NCI-H146 treated with DMSO at 0.1 percent for 48 hours (cell line): ENCODE measurements at regions not wholly inside any gene's neighbourhood (a gene's known extent, or its start where the extent isn't known, plus 50 kb on each side); places are given as distances from the start of the nearest gene placed in this dataset.
"Not testable (repeated sequence)": the region's sequence is repeated elsewhere in the genome, so short reads cannot be mapped to it uniquely, and the experiment has no call there.

Experiments
- DNase-seq: peaks from one replicate; lab custom pipeline; 2025; ENCODE audit not compliant: unreplicated experiment; lab: John Stamatoyannopoulos, UW

DNA sequence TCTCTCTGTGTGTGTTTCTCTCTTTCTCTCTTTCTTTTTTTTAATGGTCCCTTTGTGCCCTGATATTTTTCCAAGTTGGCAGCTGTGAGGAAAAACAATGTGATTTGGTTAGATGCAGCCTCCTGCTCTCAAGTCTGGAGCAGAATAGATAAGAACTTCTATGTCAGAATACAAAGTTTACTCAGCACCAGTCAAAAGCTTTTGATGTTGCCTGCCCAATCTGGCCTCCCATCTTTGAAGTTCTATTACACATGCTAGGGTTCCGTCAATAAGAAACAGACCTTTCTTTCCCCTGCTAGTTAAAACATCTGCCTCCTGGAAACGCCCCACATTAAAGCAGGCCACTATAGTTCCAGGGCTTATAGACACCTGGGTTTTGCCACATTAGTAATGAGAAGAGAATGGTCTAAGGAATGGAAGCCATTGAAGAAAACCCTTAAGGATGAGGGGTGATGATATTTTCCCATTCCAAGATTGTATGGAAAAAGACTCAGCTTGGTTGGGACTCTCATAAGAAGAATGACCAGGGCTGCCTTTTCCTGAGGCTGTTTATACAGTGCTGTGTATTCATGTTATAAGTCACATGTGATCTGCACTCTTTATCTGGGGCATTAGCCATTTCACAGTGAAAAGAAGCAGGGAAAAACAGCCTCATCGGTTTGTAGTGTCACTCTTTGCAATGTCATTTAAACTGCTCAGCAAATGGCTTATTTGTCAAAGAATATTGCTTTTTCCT lies 414.7 kb upstream of the PROX1 start:
- no peak for DNase-seq

DNA sequence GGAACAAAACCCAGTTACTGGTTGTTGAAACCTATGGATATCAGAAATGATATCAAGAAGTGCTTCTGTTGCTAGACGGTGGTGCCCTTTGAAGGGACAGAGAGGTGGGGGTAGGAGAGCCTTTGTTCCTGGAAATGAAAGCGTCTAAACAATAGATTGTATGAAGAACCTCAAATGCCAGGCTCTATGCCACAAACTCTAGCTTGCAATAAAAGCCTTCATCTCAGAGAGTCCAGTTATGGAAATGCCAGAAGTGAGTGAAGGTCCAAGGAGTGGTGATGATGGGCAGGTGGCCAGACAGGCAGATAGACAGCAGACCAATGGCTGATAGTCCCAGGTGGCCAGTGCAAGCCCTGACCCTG lies 414.1 kb upstream of the PROX1 start:
- no peak for DNase-seq

DNA sequence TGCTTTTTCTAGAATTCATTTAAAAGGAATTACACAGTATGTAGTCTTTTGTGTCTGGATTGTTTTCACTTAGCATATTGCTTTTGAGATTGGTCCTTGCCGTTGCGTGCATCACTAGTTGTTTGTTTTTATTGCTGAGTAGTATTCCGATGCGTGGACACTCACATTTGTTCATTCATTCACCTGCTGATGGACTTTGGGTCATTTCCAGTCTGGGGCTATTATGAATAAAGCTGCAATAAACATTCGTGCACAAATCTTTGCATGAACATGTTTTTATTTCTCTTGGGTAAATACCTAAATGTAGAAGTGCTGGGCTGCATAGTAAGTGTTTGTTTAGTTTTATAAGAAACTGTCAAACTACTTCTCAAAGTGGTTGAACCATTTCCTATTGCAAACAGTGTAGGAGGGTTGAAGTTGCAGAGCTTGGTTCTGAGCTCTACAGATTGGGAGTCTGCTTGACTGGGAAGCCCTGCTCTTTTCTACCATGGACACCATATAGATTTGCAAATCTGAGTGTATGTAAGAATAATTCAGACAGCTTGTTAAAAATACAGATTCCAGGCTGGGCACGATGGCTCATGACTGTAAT lies 404.7 kb upstream of the PROX1 start:
- DNase-seq, result no peak

DNA sequence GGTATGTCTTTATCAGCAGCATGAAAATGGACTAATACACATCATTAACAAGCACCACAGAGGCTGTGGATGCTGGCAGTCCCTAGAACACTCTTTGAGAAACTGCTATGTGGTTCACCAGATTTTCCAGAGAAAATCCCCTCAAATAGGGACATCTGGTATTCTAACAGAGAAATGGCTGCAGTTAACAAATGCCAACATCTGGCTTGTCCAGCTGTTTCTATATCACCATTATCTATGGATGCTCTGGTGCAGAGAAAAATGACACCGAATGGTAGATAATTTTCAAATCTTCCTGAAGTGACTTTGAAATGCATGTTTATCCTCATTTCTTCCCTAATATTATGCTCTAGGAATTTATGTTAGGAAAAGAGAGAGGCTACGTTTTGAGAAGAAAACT lies 403.5 kb upstream of the PROX1 start:
- DNase-seq, result no peak

DNA sequence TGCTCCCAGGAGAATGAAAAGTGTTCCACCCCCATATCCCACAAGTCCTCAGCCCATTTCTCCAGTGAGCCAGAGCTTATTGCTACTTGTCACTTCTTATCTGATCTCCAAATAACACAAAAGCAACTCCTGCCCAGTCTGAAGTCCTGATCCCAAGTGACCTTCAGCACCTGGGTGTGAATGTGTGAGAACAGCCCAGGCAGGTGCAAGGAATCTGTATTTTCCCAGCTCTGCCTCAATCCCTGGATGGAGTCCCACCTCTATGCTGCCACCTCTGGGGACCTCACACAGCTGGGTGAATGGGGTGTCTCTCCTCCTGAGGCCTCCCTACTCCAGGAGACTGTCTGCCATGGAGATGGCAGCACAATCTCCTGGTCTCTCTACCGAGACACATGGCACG lies 402.4 kb upstream of the PROX1 start:
- DNase-seq, result no peak

DNA sequence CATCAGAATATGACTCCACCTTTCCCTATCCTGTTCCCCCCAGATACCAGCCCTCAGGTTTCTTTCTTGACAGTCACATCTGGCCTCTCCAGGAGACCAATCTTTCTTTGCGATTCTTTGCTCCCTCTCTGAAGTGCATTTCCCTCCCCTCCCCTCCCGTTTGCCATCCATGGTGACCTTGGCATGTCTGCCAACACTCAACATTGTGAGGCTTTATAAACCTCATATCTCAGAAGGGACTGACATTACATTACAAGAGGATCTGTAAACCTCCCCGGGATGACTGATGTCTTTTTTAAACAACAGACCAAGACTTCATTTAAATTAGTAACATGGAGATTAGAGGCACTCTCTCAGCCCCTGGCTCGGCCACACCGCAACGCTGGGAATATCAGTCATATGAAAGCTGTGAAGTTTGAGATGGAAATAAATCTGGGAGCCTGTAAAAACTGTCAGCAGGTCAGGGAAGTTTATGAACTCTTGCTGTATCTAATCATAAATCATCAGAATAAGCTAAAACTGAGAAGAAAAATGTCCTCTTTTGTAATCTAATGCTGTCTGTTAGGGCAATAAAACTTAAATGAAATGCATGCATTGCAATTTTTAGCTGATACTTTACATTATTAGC lies 401.7 kb upstream of the PROX1 start:
- DNase-seq, result no peak

DNA sequence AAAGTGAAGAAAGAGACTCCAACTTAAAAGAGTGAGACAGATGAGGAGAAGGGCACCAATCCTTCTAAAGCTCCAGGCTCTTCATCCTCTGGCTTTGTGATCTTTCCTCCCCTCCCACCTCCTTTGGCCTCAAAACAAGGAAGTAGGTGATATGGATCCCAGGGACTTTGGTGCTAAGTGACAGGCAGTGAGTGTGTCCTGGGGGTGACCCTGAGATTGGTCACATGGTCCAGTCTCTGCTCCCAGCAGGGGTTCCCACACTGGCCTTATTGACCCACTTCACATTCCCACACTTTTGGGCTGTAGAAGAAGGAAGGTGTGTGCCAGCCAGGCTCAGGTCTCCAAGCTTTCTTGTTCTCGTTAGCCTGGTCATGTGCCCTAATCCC lies 401.2 kb upstream of the PROX1 start:
- DNase-seq, result no peak

DNA sequence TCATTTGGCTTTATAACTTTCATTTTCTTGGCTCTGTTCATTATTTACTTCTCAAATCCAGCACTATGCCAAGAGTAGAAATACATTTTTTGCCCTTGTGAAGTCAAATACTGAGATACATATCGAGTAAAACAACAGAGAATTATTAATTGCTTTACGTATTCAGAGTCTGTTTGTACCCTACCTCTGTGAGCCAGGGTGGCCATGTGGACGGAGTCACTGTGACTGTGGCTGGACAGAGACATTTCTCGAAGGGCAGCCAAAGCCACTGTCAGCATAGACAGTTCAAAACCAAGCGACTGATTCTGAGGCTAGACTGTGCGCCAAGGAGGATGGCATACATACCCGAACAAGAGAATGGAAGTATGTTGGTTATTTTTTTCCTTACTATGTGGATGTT lies 391.0 kb upstream of the PROX1 start:
- DNase-seq, result no peak

DNA sequence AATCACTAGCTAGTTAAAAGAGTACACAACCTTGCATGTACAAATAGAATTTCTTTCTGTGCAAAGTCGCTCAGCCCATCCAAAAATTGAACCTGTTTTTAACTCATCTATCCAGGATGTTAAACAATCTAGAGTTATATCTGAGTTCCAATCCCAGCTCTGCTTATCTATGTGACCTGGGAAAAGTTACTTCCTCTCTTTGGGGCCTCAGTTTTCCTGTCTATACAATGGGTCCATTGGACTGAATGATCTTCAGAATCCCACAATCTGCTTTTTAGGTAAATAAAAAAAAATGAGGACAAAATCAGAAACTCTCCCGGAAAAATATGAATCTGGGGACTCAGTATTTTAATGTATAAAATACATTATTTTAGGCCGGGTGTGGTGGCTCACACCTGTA lies 389.5 kb upstream of the PROX1 start:
- no peak for DNase-seq

DNA sequence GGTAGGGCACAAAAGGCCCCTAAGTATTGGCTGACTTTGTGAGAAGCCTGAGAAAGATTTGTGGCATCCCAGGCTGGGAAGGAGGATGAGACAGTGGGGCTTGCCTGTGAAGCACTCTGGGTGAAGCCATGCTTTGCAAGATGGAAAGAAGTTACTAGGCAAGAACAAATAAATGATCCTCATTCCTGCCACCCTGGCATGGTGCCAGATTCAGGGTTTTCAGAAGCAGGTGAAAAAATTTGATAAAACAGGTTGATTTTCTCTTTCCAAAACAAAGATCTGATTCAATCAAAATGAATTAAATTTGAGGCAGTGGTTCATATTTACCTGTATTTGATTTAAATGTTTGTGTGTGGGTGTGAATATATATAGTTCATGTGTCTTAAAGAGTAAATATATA lies 386.9 kb upstream of the PROX1 start:
- DNase-seq, result no peak

DNA sequence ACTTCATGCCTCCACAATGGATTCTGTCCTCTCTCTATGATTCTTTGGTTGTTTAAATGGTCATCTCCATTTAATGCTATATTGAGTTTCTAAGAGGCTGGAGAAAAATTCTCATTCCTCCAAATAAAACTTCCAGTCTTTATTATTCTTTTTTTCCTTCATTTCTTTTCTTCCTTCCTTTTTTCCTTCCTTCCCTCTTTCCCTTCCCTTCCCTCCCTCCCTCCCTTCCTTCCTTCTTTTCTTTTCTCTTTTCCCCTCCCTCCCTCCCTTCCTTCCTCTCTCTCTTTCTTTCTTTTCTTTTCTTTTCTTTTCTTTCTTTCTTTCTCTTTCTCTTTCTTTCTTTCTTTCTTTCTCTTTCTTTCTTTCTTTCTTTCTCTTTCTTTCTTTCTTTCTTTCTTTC lies 386.1 kb upstream of the PROX1 start:
- not testable (repeated sequence) for DNase-seq

DNA sequence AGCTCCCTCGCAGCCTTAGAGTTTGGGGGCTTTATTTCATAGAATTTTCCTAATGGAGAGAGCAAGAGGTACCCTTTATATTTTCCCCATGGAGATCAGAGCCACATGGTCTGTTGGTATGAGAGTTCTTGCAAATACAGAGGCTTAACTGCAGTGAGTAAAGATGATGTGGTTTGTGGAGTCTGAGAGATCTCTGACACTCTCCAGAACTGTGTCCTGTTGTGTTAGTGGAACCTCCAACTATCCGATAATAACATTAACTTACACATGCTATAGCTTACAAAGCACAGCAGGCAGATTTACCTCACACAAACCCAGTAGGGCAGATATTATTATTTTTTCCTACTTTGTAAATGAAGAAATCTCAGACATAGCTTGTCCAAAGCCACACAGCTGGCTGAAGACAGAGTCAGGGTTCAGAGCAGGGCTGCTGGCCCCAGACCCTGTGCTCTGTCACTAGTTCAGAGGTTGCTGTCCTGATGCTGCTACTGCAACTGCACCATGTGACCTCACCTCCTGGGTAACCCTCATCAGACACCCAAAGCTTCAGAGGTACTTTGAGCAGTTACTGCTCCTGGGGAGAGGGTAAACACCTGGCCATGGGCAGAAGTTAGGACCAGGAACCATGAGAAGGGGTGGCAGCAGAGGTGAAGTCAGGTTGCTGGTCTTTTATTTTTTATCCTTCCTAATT lies 384.8 kb upstream of the PROX1 start:
- DNase-seq, result no peak

DNA sequence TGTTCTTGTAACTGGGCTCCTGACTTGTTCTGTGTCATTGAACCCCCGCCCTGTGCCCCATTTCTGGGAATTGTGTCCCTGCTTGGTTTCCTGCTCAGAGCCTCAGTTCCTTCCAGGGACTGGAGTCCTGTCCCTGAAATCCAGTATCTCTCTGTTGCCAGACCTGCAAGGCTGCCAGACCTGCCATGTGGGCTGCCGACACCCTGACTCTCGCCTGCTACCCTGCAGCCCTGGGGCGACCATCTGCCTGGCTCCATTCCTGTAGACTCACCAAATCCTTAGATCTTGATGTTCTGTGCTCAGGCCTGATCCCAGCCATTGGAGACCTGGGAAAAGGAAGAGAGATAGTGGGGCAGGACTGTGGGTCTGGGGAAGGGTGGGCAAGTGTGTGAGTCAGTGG lies 383.3 kb upstream of the PROX1 start:
- no peak for DNase-seq

DNA sequence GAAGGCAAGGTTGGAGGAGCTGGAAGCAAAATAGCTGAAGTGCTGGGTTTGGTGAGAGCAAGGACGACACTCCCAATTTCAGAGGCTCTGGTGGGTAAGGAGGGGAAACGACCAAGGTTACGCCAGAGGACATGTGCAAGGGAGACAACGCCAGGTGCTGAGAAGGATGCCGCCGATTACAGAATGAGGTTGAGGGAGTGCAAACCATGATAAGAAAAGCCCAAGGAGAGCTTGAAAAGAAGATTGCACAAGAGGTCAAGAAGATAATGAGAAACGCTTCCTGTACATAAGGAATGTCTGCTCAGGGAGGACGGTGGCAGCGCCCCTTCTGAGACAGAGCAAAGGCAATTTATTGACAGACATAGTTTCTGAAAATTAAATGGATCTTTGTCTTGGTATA lies 382.0 kb upstream of the PROX1 start:
- no peak for DNase-seq

DNA sequence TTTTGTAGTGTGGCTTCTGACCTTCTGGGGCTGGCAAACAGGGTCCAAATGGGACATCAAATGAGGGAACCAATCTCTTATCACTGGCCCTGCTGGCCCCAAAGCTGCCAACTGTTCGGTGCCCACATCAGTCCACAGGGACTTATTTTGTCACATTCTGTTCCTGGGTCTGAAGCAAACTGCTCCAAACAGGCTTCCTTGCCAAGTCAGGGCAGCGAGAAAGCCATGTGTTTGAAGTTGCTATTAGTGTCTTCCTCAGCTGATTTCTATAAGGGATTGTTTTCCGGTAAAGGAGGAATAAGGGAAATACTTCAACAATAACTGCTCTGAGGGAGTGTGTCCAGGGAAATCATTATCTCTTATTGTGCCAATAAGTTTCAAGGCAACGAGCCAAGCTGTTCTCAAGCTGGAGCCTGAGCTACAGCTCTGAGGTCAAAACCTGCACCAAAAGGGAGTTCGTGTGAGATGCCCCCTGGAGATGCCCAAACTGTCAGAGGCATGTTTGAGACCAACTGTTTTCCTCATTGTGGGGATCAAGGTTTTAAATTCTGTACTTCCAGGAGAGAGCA lies 381.4 kb upstream of the PROX1 start:
- DNase-seq, result no peak

DNA sequence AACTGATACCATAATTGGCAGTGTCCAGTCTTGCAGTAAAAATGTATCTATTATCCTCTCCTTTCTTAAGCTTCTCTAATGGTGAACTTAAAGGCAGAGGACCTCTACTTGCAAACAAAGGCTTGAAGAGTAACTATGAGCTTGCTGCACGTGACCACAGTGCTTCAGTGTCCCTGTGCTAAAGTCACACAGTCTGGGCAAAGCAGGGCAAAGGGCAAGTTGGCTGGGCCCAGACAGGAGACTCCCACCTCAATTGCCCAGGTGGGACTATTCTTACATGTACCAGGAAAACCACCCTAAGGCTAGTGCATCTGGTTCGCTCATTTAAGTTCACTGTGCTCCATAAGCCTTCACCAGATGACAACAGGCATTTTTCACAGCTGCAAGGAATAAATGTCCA lies 374.2 kb upstream of the PROX1 start:
- DNase-seq, result no peak

DNA sequence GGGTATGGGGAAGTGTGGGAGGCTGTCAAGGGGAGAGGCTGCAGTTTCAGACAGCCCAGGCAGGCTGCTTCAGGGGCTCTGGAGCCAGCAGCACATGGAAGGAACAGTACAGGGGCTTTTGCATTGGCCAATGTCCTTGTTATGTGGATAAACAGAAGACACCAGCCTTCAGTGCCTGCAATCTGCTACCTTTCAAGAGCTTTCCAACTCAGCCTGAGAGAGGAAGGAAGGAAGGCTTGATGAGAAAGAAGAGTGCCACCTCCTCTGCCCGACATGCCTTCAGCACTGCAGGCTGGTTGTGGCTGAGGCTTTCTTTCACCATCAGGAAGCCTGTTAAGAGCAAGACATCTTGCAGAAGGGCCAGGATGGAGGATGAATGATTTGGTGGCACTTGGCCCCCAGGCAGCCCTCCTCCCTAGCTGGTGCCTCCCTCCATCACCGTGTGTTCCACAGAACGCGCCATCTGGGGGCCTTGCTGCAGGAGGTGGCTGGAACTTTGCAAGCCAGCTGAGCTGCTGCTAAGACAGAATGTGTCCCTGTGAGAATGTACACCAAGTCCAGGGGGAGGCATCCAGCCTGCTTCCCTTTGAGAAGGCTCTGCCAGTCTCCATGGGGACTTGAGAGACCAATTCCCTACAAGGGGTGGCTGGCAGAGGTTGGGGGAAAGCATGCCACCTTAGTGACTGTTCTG lies 372.4 kb upstream of the PROX1 start:
- DNase-seq, result no peak

DNA sequence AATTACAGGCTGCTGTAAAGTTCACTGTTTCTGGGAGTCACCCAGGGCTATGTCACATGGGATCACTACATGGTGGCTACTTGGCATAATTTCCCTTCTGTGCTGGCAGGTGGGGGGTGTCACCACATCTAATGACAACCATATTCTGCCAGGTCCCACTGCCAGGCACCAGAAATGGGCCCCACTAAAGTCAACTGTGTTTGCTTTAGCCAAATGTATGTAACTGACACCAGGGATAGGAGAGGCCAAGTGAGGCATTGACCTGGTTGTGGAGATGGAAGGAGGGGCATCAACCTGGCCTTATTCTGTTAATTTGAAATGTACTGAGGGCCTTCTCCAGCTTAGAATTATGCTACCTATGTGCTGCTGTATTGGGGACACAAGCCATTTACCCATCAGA lies 370.6 kb upstream of the PROX1 start:
- no peak for DNase-seq

DNA sequence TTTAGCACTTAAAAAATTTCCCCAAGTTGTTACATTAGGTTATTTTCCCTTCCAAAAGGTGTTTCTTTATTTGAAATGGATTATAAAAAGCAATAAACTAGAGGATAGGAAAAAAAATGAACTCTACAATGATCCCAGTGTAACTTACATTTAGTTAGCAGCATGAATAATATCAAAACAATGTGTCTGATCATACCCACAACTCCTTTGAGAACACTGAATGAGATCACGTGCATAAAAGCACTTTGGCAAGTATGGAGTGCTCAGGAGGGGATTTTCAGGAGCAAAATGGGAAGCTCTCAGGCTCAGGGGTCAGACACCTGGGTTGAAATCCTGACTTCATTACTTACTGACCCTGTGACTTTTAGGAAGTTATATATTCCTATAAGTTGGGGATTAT lies 369.7 kb upstream of the PROX1 start:
- DNase-seq, result no peak

DNA sequence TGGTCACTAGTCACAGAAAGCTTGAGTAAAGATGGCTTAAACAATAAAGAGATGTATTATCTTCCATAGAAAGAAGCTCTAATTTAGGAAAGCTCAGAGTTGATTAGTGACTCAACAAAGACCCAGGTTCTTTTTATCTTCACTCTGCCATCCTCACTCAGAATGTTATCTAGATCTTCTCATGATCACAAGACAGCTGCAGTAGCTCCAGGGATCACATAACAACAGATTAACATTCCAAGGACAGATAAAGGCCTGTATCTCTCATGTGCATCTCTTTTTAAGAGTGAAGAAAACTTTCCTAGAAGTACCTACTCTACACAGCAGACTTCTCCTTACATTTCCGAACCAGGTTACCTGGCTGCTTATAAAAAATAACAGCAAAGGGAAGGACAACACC lies 368.7 kb upstream of the PROX1 start:
- DNase-seq, result no peak

DNA sequence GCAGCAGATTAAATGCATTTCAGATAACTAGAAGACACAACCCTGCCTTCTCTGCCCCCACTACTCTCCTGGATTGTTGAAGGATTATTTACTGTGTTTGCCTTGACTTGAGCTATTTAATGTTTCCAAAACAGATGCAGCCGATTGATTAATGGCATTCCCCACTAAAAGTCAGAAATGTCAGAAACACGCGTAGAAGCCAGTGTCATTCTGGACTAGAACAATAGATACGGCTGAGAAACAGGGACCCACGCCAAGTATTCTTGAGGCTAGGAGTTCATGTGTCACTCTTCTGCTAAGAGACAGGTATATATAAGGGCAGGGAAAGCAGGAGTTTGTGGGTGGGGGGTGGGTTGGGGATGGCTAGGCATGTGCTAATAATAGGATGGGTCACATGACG lies 366.7 kb upstream of the PROX1 start:
- no peak for DNase-seq
